GM23248 (cell line): ENCODE measurements at regions not wholly inside any gene's neighbourhood (a gene's known extent, or its start where the extent isn't known, plus 50 kb on each side); places are given as distances from the start of the nearest gene placed in this dataset.

Experiments
- DNase-seq: peaks from one replicate; pipeline ENCODE4 v3.0.0-alpha.2; 2015
- H2AFZ ChIP-seq: fragments of 200-600 bp; sonication (generic); 2 replicates; pipeline ENCODE4 v1.6.1; 2016; ENCODE audit warnings: antibody characterized with exemption
- H3F3A ChIP-seq: fragments of 200-600 bp; sonication (generic); 2 replicates; pipeline ENCODE4 v1.6.1; 2016; ENCODE audit warnings: mild to moderate bottlenecking, antibody characterized with exemption, mixed run types; ENCODE audit not compliant: insufficient read depth
- H3K27ac ChIP-seq: fragments of 200-600 bp; sonication (generic); 2 replicates; pipeline ENCODE4 v1.5.1; 2016; ENCODE audit warnings: mild to moderate bottlenecking
- H3K27me3 ChIP-seq: fragments of 200-600 bp; sonication (generic); replicated peaks from 2 replicates; pipeline ENCODE4 v1.6.1; 2016; ENCODE audit warnings: mild to moderate bottlenecking; ENCODE audit not compliant: insufficient read depth
- H3K36me3 ChIP-seq: fragments of 200-600 bp; sonication (generic); 2 replicates; pipeline ENCODE4 v1.6.1; 2016; ENCODE audit warnings: low read depth, mild to moderate bottlenecking
- H3K4me1 ChIP-seq: fragments of 200-600 bp; sonication (generic); 2 replicates; pipeline ENCODE4 v1.6.1; 2016; ENCODE audit warnings: mild to moderate bottlenecking; ENCODE audit not compliant: insufficient read depth
- H3K4me2 ChIP-seq: fragments of 200-600 bp; sonication (generic); one replicate; pipeline ENCODE4 v1.6.1; 2016; ENCODE audit warnings: mild to moderate bottlenecking; ENCODE audit not compliant: unreplicated experiment
- H3K4me3 ChIP-seq: fragments of 200-600 bp; sonication (generic); 2 replicates; pipeline ENCODE4 v1.5.1; 2016; ENCODE audit warnings: mild to moderate bottlenecking
- H3K79me2 ChIP-seq: fragments of 200-600 bp; sonication (generic); 2 replicates; pipeline ENCODE4 v1.6.1; 2016; ENCODE audit warnings: mild to moderate bottlenecking; ENCODE audit not compliant: insufficient read depth
- H3K9ac ChIP-seq: fragments of 200-600 bp; sonication (generic); 2 replicates; pipeline ENCODE4 v1.6.1; 2016; ENCODE audit warnings: mild to moderate bottlenecking
- H3K9me2 ChIP-seq: fragments of 200-600 bp; sonication (generic); 2 replicates; pipeline ENCODE4 v1.6.1; 2016; ENCODE audit warnings: mixed run types, mild to moderate bottlenecking, moderate library complexity; ENCODE audit not compliant: insufficient read depth
- H3K9me3 ChIP-seq: fragments of 200-600 bp; sonication (generic); one replicate; pipeline ENCODE4 v1.6.1; 2017; ENCODE audit warnings: low read depth
- H4K20me1 ChIP-seq: fragments of 200-600 bp; sonication (generic); 2 replicates; pipeline ENCODE4 v1.6.0; 2016; ENCODE audit not compliant: insufficient read depth
- EZH2 ChIP-seq: fragments of 200-600 bp; sonication (generic); IDR thresholded peaks from 2 replicates; pipeline ENCODE4 v1.6.1; 2018; ENCODE audit warnings: antibody characterized with exemption, mild to moderate bottlenecking; ENCODE audit not compliant: insufficient read depth, poor library complexity, severe bottlenecking
- EZH2phosphoT487 ChIP-seq: fragments of 200-600 bp; sonication (generic); IDR thresholded peaks from 2 replicates; pipeline ENCODE4 v1.6.1; 2018; ENCODE audit warnings: antibody characterized with exemption, moderate library complexity, mild to moderate bottlenecking, low read depth; ENCODE audit not compliant: insufficient read depth
- WGBS, 2 experiments: methylation state at CpG; one replicate each; pipeline ENCODE4 v1.1.6; 2015 to 2017; ENCODE audit warnings: low lambda C conversion rate in 2 of 2, low coverage in 1 of 2; ENCODE audit errors: missing lambda C conversion rate in 2 of 2; 5-methylcytosine and 5-hydroxymethylcytosine counted together
- in situ Hi-C: fragments of 300-500 bp; cut with MboI; formaldehyde crosslinking; loops from 2 replicates; pipeline ENCODE4 v1.15.0; 2020

- H3K4me1 ChIP-seq = no peaks in the 10 kb centered on the region
Observed at GRCh38 chr10:128206676-128207075, 80.5 kb upstream of the MKI67 start.

GRCh38 chr10:128209862-128210214 lies 83.6 kb upstream of the MKI67 start:
- DNase-seq = no peak
- Histone ChIP-seq H3K4me1 (no peaks in the 10 kb centered on the region), H3K27ac (no peak overlapping the region), H4K20me1 (no peaks in the 10 kb centered on the region), H3K4me3 (no peak overlapping the region), H3K79me2 (no peaks in the 10 kb centered on the region), H3K9me2 (no peaks in the 10 kb centered on the region), H3K9me3 (no peaks in the 10 kb centered on the region), H3K36me3 (no peaks in the 10 kb centered on the region), H3K27me3 (no peaks in the 10 kb centered on the region; the same call in 1 of the 2 replicates), H3K9ac (no peak overlapping the region), H3F3A (no peaks in the 10 kb centered on the region), H3K4me2 (no peak overlapping the region), H2AFZ (0 out of 2 replicates have a peak overlapping the region, but pooled peaks have one; percentile 66)
- TF ChIP-seq EZH2phosphoT487 (no peak), EZH2 (no peak)
- WGBS, 2 experiments = 51 to 53% methylated on average over 12 to 13 of the region's 13 CpGs
- in situ Hi-C loops = no loop called here

More at GRCh38 chr10:128206676-128207075, 80.5 kb upstream of the MKI67 start:
- Histone ChIP-seq H3K4me3 (no peak overlapping the region), H3K27ac (no peak overlapping the region), H3K27me3 (no peaks in the 10 kb centered on the region), H3K9ac (no peak overlapping the region), H3K9me2 (no peaks in the 10 kb centered on the region), H3F3A (no peaks in the 10 kb centered on the region), H3K79me2 (no peaks in the 10 kb centered on the region), H3K9me3 (no peaks in the 10 kb centered on the region), H4K20me1 (no peaks in the 10 kb centered on the region), H3K4me2 (no peak overlapping the region), H2AFZ (no peak overlapping the region), H3K36me3 (no peaks in the 10 kb centered on the region)
- DNase-seq = no peak
- in situ Hi-C loops = no loop called here
- TF ChIP-seq EZH2 (no peak), EZH2phosphoT487 (no peak)
- 58 to 60% methylated on average over 4 of the region's 4 CpGs for WGBS, 2 experiments

- Histone ChIP-seq H3K27ac (no peak overlapping the region), H3K36me3 (no peaks in the 10 kb centered on the region), H4K20me1 (no peaks in the 10 kb centered on the region), H3K9ac (no peak overlapping the region), H3K79me2 (no peaks in the 10 kb centered on the region), H2AFZ (peak overlapping the region; percentile 66), H3K9me2 (no peaks in the 10 kb centered on the region), H3K27me3 (no peaks in the 10 kb centered on the region; the same call in 1 of the 2 replicates), H3K4me3 (peak overlapping the region; percentile 48; the same call in 1 of the 2 replicates), H3K4me1 (no peaks in the 10 kb centered on the region), H3K4me2 (no peak overlapping the region), H3K9me3 (no peaks in the 10 kb centered on the region), H3F3A (no peaks in the 10 kb centered on the region)
- DNase-seq = peak; percentile 47
- TF ChIP-seq EZH2phosphoT487 (no peak), EZH2 (no peak)
- 6 to 8% methylated on average over 59 to 66 of the region's 91 CpGs for WGBS, 2 experiments
- in situ Hi-C loops = no loop called here
Observed at GRCh38 chr10:128210215-128211063, 84.2 kb upstream of the MKI67 start.

- H3K9me3 ChIP-seq = no peaks in the 10 kb centered on the region
- 51 to 54% methylated on average over 21 to 25 of the region's 25 CpGs for WGBS, 2 experiments
- H4K20me1 ChIP-seq = no peaks in the 10 kb centered on the region
- no peak for TF ChIP-seq EZH2
- no peak for TF ChIP-seq EZH2phosphoT487
- in situ Hi-C loops = no loop called here
- H3K27me3 ChIP-seq = no peaks in the 10 kb centered on the region; the same call in 1 of the 2 replicates
- no peaks in the 10 kb centered on the region for H3F3A ChIP-seq
- no peaks in the 10 kb centered on the region for H3K9me2 ChIP-seq
- no peak overlapping the region for H3K4me2 ChIP-seq
- no peak overlapping the region for H3K27ac ChIP-seq
- H3K9ac ChIP-seq = no peak overlapping the region
- H3K4me3 ChIP-seq = no peak overlapping the region
- H3K4me1 ChIP-seq = no peaks in the 10 kb centered on the region
- DNase-seq = no peak
- no peak overlapping the region for H2AFZ ChIP-seq
- no peaks in the 10 kb centered on the region for H3K79me2 ChIP-seq
- H3K36me3 ChIP-seq = no peaks in the 10 kb centered on the region
Observed at GRCh38 chr10:128211064-128211504, 84.9 kb upstream of the MKI67 start.
